ENCODE measurements at regions not wholly inside any gene's neighbourhood (a gene's known extent, or its start where the extent isn't known, plus 50 kb on each side); places are given as distances from the start of the nearest gene placed in this dataset.

DNA sequence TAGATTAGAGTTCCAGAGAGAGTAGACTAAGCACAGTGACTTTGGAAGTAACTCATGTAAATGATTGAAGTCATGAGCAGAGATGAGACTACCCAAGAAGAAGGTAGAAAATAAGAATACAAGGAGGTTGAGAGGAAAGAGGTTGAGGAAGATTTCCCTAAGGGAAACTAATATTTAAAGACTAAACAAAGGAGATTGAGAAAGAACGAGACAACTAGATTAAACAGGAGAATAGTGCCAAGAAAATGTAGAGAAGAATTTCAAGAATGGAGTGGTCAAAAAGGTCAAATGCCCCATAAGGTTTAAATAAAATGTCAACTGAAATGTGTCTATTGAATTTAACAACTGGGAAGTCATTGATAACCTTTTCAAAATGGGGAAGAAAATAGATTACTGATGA lies 59.0 kb downstream of the RPS29 start:
- Mint-ChIP-seq H3K9me3 (no peaks in the 10 kb centered on the region), H3K4me1 (no peaks in the 10 kb centered on the region), H3K36me3 (no peaks in the 10 kb centered on the region), H3K27ac (no peak overlapping the region), H3K27me3 (peaks cover 36% of the 10 kb centered on the region), H3K4me3 (no peak overlapping the region)
- ATAC-seq: no peak

- peaks cover 36% of the 10 kb centered on the region for H3K27me3 Mint-ChIP-seq
- H3K4me3 Mint-ChIP-seq: no peak overlapping the region
- ATAC-seq: no peak
- no peaks in the 10 kb centered on the region for H3K36me3 Mint-ChIP-seq
- H3K4me1 Mint-ChIP-seq: no peaks in the 10 kb centered on the region
- no peaks in the 10 kb centered on the region for H3K9me3 Mint-ChIP-seq
- H3K27ac Mint-ChIP-seq: no peak overlapping the region
Measured at GRCh38 chr14:49526101-49526500, 60.1 kb downstream of the RPS29 start.

DNA sequence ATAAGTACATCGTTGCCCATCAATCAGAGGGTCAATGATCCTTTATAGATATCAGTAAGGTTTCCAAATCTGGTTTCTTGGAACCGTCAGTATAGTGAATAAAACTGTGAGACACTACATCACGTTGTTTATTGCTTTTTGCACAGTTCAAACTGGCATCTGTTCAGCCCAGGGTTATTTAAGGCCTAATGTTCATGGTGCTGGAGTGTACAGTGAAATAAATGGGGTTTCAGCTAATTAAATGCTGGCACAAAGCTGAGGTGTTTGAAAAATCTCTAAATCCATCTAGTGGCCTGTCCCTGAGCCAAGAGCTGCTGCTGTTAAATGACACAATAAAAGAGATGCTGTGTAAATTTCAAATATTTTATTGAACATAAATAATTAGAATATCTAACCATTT lies 69.9 kb downstream of the RPS29 start:
- H3K9me3 Mint-ChIP-seq: no peaks in the 10 kb centered on the region
- no peaks in the 10 kb centered on the region for H3K27me3 Mint-ChIP-seq
- no peaks in the 10 kb centered on the region for H3K36me3 Mint-ChIP-seq
- H3K4me1 Mint-ChIP-seq: no peaks in the 10 kb centered on the region
- no peak overlapping the region for H3K4me3 Mint-ChIP-seq
- ATAC-seq: no peak
- no peak overlapping the region for H3K27ac Mint-ChIP-seq

- H3K9me3 Mint-ChIP-seq: no peaks in the 10 kb centered on the region
- ATAC-seq: no peak
- no peaks in the 10 kb centered on the region for H3K27me3 Mint-ChIP-seq
- no peak overlapping the region for H3K27ac Mint-ChIP-seq
- H3K36me3 Mint-ChIP-seq: no peaks in the 10 kb centered on the region
- H3K4me1 Mint-ChIP-seq: no peaks in the 10 kb centered on the region
- H3K4me3 Mint-ChIP-seq: no peak overlapping the region
Measured at GRCh38 chr14:49512571-49512970, 73.6 kb downstream of the RPS29 start.

GRCh38 chr14:49512147-49512551 lies 74.0 kb downstream of the RPS29 start:
- ATAC-seq: no peak
- no peaks in the 10 kb centered on the region for H3K36me3 Mint-ChIP-seq
- H3K27ac Mint-ChIP-seq: no peak overlapping the region
- no peaks in the 10 kb centered on the region for H3K9me3 Mint-ChIP-seq
- H3K4me3 Mint-ChIP-seq: no peak overlapping the region
- no peaks in the 10 kb centered on the region for H3K4me1 Mint-ChIP-seq
- no peaks in the 10 kb centered on the region for H3K27me3 Mint-ChIP-seq

DNA sequence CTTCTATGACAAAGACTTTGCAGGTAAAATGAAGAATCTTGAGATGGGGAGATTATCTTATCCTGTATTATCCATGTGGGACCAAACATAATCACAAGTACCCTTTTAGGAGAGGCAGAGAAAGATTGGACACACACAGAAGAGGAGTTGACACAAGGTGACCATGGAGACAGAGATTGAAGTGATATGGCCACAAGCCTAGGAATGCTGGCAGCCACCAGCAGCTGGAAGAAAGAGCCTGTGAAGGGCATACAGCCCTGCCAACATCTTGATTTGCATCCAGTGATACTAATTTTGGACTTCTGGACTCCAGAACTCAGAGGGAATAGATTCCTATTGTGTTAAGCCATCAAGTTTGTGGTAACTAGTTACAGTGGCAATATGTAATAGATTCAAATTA lies 78.1 kb downstream of the RPS29 start:
- no peaks in the 10 kb centered on the region for H3K36me3 Mint-ChIP-seq
- no peak for ATAC-seq
- no peaks in the 10 kb centered on the region for H3K4me1 Mint-ChIP-seq
- peaks cover 8% of the 10 kb centered on the region for H3K27me3 Mint-ChIP-seq
- no peak overlapping the region for H3K27ac Mint-ChIP-seq
- no peak overlapping the region for H3K4me3 Mint-ChIP-seq
- H3K9me3 Mint-ChIP-seq: no peaks in the 10 kb centered on the region

- H3K27me3 Mint-ChIP-seq: peaks cover 19% of the 10 kb centered on the region
- no peak overlapping the region for H3K4me3 Mint-ChIP-seq
- ATAC-seq: no peak
- peaks cover 5% of the 10 kb centered on the region for H3K4me1 Mint-ChIP-seq
- H3K9me3 Mint-ChIP-seq: no peaks in the 10 kb centered on the region
- H3K36me3 Mint-ChIP-seq: no peaks in the 10 kb centered on the region
- H3K27ac Mint-ChIP-seq: no peak overlapping the region
Measured at GRCh38 chr14:49506650-49507049, 79.5 kb downstream of the RPS29 start.

GRCh38 chr14:49505041-49505766 lies 81.0 kb downstream of the RPS29 start:
- peaks cover 6% of the 10 kb centered on the region for H3K4me1 Mint-ChIP-seq
- H3K9me3 Mint-ChIP-seq: no peaks in the 10 kb centered on the region
- no peak overlapping the region for H3K4me3 Mint-ChIP-seq
- no peak for ATAC-seq
- H3K36me3 Mint-ChIP-seq: no peaks in the 10 kb centered on the region
- H3K27me3 Mint-ChIP-seq: peaks cover 33% of the 10 kb centered on the region
- H3K27ac Mint-ChIP-seq: no peak overlapping the region

DNA sequence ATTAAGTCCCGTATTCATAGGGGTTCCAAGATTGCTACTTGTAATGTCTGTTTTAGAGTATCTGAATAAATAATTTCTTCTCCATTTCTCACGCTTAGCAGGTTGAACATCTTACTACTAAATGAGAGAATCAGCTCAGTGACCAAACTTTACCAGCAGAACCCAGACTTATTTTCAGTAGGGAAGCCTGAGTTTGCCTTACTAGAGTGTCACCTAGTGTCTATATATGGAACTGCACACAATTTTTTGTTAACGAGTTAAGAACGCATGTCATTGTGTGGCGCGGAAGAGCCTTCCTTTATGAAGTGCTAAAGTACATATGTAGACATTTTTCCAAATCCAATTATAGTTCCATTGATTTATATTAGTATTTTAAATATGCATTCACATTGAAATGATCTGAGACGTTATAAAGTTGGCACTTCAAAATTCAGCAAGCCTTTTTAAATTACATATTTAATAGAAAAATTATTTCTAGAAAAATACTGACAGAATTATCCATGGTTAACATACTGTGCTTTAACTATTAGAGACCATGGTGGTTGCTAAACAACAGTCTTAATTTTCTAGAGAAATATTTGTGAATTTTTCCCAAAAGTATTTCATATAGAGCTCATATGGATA lies 88.3 kb downstream of the RPS29 start:
- Mint-ChIP-seq H3K4me1 (peaks cover 6% of the 10 kb centered on the region), H3K9me3 (no peaks in the 10 kb centered on the region), H3K4me3 (no peak overlapping the region), H3K27me3 (peaks cover 46% of the 10 kb centered on the region), H3K27ac (no peak overlapping the region), H3K36me3 (no peaks in the 10 kb centered on the region)
- no peak for ATAC-seq

DNA sequence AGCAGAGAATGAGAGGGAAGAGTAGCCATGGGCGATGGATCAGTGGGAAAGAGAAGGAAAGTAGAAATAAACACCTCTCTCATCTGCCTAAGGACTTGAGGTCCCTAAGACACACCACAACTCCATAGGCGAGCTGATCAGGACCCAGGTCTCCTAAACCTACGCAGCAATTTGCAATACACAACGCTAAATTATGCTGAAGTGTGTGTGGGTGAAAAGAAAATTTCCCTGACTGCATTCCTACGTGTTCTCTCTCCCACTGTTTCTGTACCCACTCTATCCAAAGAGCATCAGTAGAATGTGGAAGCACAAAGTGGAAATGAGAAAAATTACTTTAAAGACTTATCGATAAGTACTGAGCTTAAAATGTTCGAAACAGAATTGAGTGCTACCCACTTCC lies 88.9 kb downstream of the RPS29 start:
- Mint-ChIP-seq H3K4me1 (peaks cover 6% of the 10 kb centered on the region), H3K36me3 (no peaks in the 10 kb centered on the region), H3K4me3 (no peak overlapping the region), H3K27ac (no peak overlapping the region), H3K27me3 (peaks cover 44% of the 10 kb centered on the region), H3K9me3 (no peaks in the 10 kb centered on the region)
- no peak for ATAC-seq

- H3K27ac Mint-ChIP-seq: no peak overlapping the region
- H3K4me1 Mint-ChIP-seq: no peaks in the 10 kb centered on the region
- H3K27me3 Mint-ChIP-seq: peaks cover 20% of the 10 kb centered on the region
- H3K4me3 Mint-ChIP-seq: no peak overlapping the region
- no peaks in the 10 kb centered on the region for H3K36me3 Mint-ChIP-seq
- H3K9me3 Mint-ChIP-seq: no peaks in the 10 kb centered on the region
- no peak for ATAC-seq
Measured at GRCh38 chr14:49494836-49495235, 91.3 kb downstream of the RPS29 start.

DNA sequence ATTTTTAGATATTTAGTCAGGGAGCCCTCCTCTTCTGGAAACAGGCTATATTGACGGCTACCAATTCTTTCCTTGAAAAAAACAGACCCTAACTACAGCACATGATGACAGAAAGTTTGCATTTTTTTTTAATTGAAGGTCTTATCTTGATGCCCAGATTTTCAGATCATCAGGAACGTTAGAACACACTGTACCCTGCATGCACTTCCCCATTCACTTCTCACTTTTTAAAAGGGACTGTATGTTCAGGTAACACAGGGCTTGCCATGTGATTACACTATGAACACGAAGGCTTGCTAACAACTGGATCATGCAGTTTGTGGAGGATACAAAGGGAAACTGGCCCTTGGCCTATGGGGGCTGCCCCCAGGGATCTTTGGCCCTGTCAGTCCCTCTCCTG lies 92.6 kb downstream of the RPS29 start:
- Mint-ChIP-seq H3K4me1 (no peaks in the 10 kb centered on the region), H3K4me3 (no peak overlapping the region), H3K27me3 (peaks cover 8% of the 10 kb centered on the region), H3K27ac (no peak overlapping the region), H3K36me3 (no peaks in the 10 kb centered on the region), H3K9me3 (no peaks in the 10 kb centered on the region)
- no peak for ATAC-seq

DNA sequence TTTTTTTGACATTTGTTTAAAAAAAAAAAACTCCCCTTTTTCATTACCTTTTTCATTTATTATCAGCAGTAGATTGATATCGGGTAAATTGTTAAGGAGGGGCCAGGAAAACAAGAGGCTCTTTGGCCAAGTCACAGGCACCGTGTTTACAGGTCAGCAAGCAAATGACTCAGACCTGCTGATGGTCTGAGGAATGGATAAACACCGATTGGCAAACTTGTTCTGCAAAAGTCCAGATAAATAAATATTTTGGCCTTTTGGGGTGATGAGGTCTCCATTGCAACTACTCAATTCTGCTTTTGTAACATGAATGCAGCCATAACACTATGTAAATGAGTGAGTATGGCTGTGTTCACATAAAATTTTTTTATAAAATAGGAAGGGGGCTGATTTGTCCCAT lies 94.0 kb downstream of the RPS29 start:
- Mint-ChIP-seq H3K27me3 (peaks cover 8% of the 10 kb centered on the region), H3K27ac (no peak overlapping the region), H3K36me3 (no peaks in the 10 kb centered on the region), H3K4me1 (no peaks in the 10 kb centered on the region), H3K4me3 (no peak overlapping the region), H3K9me3 (no peaks in the 10 kb centered on the region)
- no peak for ATAC-seq

- no peaks in the 10 kb centered on the region for H3K9me3 Mint-ChIP-seq
- no peak overlapping the region for H3K27ac Mint-ChIP-seq
- peaks cover 14% of the 10 kb centered on the region for H3K27me3 Mint-ChIP-seq
- no peaks in the 10 kb centered on the region for H3K36me3 Mint-ChIP-seq
- no peak for ATAC-seq
- no peak overlapping the region for H3K4me3 Mint-ChIP-seq
- no peaks in the 10 kb centered on the region for H3K4me1 Mint-ChIP-seq
Measured at GRCh38 chr14:49489341-49489740, 96.8 kb downstream of the RPS29 start.

DNA sequence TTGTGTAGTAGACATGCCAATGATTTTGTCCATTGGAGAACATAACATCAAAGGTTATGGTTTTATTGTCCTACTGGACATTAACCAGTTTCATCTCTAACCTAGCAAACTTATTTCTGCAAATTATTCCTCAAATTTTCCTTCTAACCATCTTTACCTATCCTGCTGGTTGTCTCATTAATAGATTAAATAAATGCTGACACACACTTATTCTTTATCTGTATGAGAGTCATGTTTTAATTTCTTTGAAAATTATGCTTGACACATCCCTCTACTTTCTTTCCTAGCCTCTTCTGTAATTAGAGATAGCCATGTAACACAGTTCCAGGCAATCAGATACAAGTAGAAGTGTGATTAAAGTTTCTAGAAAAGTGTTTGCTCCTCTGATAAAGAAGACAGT lies 98.9 kb downstream of the RPS29 start:
- ATAC-seq: no peak
- H3K36me3 Mint-ChIP-seq: no peaks in the 10 kb centered on the region
- no peak overlapping the region for H3K4me3 Mint-ChIP-seq
- no peaks in the 10 kb centered on the region for H3K9me3 Mint-ChIP-seq
- H3K4me1 Mint-ChIP-seq: peaks cover 8% of the 10 kb centered on the region
- H3K27ac Mint-ChIP-seq: no peak overlapping the region
- peaks cover 17% of the 10 kb centered on the region for H3K27me3 Mint-ChIP-seq

GRCh38 chr14:49485290-49485689 lies 100.9 kb downstream of the RPS29 start:
- Mint-ChIP-seq H3K27ac (no peak overlapping the region), H3K4me1 (peaks cover 8% of the 10 kb centered on the region), H3K4me3 (no peak overlapping the region), H3K9me3 (peaks cover 10% of the 10 kb centered on the region), H3K27me3 (peaks cover 17% of the 10 kb centered on the region), H3K36me3 (no peaks in the 10 kb centered on the region)
- no peak for ATAC-seq

All from stimulated activated memory B cell treated with anti-CD40 and anti-IgM and Interleukin-4, amounts not matched to agents 10 μg/mL and 1 μg/mL and 100 μg/mL, for 72 hours (primary cell).